ENCODE measurements at regions not wholly inside any gene's neighbourhood (a gene's known extent, or its start where the extent isn't known, plus 50 kb on each side); places are given as distances from the start of the nearest gene placed in this dataset.

DNA sequence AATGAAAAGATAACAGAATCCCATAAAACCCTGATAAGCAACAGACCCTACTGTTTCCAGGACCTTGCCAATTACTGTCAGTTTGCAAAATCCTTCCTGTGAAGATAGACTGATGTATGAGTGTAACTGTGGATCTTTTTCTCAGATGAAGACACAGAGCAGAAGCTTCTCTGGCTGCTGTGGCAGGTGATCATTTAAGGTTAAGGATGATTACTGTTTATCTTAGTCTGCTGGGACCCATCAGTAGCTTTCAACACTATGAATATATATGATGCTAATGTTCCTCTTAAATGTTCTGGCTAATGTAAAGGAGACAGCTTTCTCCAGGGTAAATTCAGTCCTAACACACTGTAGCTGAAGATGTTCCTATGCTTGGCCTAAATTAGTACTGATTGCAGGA is 56.0 kb upstream of the CTTNBP2 start:
- DNase-seq = no peak

DNA sequence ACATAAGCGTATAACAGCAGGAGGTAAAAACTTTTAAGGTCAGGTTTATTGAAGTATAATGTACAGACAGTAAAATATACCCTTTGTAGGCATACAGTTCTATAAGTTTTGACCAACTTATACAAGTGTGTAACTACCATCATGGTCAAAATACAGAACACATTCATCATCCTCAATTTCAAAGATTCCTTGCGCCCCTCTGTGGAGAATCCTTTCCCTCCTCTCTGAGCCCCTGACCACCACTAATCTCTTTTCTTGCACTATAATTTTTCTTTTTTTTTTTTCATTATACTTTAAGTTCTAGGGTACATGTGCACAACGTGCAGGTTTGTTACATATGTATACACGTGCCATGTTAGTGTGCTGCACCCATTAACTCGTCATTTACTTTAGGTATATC is 58.1 kb upstream of the CTTNBP2 start:
- no peak for DNase-seq

DNA sequence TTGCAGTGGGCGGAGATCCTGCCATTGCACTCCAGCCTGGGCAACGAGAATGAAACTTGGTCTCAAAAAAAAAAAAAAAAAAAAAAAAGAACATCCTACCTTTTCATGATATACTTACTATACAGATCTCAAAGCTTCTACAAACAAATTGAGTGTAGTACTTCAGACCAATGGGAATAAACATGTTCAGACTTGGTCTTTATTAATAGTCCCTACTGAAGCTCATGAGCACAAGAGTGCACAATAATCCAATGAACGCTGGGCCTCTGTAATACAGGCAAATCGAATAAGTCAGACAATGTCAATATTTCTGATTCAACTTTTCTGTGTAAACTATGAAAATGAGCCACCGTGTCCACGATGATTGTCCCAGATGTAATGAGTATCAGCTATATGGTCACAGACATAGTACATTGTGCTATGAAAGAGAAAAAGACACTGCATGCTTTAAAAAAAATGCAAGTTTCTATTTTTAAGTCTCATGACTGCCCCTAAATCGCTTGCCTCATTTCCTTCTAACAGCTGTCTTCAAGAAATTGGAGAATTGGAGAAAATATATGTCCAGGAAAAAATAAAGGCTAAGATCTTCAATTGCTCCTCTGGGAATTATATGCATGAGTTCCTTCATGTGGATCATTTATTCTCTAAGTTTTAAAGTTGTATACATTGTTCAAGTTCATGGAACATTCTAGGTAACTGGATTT is 64.0 kb upstream of the CTTNBP2 start:
- no peak for DNase-seq

DNA sequence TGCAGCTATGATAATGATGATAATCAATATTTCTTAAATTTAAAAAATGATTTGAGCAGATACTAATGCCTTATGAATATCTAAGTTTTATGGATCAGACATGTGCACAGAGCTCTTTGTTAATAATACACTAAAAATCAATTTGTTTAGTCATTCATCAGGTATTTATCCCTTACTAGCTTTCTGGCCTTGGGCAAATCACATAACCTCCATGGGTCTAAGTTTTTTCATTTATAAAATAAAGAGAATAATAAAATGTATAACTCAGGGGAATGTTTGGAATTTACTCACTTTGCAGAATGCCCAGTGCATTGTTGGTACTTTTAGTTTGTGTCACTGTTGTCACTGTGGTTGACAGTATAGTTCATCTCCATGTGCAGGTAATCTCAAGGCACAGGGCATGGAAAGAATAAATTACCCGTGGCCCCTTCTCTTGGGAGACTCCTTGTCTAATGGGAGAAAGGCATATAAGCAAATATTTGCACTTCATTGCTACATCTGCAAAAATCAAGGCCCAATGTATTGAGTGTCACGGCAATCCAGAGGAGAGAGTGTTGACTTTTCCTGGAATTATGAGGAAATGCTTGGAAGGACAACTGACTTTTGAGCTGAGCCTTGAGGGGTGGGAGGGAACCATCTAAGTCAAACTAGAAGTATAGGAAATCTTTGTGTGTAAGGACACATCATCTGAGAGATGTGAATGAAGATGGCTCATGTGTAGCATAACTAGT is 64.7 kb upstream of the CTTNBP2 start:
- DNase-seq = no peak

DNA sequence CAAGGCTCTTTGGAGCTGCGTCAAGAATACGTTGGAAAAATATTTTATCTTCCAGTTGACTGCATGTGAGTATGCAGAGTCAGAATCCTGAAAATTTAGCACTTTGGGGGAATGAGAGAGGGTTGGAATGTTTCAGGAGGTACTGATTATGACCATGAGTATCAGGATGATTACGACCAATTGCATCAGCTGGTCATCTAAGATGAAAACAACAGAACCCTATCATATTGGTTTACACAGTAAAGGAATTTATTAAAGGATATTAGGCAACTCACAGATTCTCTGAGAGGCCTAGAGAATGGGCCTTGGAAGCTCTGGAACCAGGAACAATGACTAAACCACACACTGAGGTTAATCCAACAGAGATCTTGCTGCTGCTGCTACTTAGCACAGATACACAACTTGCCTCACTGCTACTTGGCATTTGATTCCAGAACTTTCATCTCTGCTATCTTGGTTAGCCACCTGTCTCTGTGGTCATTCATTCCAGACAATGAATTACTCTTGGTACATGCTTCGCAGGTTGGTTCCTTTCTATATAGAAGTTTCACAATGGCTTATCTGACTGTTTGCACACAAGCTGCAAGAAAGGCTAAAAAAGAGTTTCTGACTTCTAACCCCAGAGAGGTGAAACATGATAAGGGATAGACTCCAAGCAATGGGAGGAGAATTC is 68.0 kb upstream of the CTTNBP2 start:
- DNase-seq = peak; percentile 29

DNA sequence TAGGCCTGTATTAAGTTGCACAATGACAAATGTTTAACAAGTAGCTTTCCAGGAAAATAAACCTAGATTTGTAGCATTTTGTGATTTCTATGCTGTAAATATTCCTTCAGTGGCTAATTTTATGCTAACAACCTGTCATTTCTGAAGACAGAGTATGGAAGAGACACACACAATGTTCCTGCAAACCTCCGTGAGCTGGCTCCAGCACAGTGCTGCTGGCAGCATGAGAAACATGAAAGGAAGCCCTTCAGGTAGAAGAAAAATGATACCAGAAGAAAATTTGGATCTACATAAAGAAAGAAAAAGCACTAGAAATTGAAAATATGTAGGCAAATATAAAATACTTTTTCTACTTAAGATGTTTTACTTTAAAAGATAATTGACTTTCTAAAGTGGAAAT is 69.5 kb upstream of the CTTNBP2 start:
- DNase-seq = no peak

DNA sequence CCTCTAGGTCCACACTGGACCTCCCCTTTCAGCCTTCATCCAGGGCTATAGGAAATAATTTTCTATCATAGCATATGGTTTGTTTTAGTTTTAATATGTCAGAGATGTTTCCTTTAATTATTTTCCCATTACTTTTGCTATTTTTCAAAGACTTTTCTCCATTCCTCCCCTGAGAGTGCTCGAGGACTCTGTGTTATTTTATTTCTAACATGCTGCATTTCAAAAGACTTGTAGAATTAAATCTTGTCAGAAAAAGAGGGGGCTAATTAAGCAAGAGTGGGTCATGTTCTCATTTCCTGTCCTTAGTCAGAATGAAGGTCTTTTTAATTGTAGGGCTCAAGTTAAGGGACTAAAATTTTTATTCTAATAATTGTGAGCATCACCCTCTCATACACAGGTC is 71.6 kb upstream of the CTTNBP2 start:
- DNase-seq = no peak

DNA sequence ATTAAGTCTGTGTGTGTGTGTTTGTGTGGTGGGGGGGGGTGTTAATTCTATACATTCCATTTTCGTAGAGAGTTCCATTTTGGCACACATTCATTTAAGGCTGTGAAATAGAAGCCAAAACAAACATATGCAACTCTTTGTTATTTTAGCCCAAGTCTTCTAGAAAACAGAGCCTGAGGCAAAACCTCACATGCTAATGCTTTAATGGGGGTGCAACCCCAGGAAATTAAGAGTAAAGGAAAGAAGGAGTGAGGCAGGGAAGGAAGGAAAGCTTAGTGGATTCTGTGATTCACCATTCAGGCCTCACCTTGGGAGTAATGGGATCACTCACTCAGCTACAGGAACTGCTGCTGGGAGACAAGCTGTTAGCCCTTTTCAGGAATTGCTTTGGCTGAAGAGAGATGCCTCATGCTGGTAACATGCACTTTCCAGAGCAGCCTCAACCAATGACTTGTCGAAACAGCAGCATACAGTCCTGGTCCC is 73.0 kb upstream of the CTTNBP2 start:
- peak; percentile 7 for DNase-seq

DNA sequence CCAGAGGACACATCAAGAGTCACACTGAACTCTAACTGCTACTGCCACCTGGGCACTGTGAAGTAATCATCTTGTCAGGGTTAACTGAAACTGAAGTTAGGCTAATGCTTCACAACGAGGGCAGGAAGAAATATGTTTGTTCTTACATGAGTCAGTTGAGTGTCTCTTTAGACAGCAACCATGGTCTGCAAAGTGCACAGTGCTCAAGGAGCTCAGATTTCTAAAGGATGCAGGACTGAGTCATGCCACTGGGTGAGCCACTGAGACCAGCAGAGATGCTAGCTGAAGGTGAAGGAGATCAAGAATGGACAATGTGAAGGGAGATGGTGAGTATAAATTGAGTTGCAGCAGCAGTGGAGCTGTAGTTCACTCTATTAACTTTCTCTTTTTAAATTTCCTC is 76.0 kb upstream of the CTTNBP2 start:
- no peak for DNase-seq

DNA sequence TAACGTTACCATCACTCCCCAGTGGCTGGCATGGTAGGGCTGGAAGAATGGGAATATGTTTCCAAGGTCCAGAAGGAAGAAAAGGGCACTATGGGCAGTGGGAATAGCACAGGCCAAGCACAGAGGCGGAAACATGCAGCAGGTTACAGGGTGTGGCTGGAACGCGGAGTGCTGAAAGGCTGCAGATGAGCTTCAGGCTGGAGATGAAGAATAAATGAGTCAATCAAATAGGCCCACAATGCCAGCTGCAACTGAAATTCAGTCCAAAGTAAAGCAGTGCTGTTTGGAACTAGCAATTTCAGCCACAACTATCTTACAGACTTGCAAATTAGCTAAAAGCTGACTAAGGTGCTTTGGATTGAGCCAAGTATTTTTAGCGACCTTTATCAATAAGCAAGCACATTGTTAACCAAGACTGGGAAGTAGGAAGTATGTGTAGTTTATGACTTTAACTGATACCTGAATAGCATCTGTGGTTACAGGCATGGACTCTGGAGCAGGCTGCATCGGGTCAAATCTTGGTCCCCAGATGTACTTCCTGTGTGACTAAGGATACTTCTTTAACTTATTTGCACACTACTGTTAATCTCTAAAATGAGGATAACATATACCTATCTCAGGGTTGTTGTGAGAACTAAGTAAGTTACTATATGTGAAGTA is 77.5 kb upstream of the CTTNBP2 start:
- DNase-seq = no peak

DNA sequence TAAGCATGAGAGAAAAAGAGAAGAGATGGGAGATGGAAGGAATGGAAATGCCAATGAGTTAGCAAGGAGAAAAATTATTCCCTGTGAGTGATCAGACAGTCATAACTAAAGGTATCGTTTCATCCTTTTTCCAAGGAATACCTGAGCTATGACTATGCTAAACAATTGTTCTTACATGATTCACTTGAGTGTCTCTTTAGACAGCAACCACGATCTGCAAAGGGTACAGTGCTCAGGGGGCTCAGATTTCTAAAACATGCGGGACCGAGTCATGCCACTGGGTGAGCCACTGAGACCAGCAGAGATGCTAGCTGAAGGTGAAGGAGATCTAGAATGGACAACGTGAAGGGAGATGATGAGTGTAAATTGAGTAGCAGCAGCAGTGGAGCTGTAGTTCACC is 78.0 kb upstream of the CTTNBP2 start:
- no peak for DNase-seq

DNA sequence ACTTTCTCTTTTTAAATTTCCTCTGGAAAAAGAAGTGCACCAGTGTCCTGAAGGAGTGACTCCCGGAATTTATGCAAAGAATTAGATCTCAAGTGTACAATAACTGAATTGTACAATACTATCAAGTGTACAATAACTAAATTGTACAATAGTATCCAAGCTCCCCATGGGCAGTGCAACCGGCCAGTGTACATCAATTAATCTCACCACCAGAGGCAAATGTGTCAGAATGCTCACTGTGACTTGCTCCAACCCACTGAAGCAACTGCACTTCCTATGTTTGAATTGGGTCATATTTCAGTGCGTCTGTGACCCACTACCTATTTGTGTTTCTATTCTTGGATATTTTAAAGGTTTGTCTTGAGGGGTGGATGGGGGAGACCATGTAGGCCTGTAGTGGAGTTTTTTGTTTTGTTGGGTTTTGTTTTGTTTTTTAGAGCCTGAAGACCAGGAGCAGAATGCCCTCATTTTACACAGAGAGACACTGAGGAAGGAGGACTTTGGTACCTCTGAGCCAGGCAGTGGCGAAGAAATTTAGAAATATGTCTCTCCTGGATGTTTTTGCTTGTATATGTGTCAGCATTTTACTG is 78.5 kb upstream of the CTTNBP2 start:
- DNase-seq = no peak

DNA sequence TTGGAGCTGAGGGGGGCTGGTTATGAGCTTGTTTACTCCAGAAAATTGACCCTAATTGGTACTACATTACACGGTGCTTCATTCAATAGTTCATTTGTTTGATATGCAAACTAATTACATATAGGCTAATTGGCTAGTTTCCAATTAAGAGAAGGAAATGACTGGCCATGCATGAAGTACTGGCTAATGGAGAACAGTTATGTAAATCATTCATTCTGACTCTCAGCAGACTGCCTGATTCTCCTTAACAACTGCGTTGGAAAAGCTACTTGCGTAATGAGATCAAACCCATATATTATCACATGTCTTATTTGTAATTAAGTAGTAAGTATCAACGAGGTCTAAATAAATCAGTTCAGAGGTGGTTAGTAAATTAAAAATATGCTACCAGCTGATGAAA is 81.8 kb upstream of the CTTNBP2 start:
- DNase-seq = no peak

DNA sequence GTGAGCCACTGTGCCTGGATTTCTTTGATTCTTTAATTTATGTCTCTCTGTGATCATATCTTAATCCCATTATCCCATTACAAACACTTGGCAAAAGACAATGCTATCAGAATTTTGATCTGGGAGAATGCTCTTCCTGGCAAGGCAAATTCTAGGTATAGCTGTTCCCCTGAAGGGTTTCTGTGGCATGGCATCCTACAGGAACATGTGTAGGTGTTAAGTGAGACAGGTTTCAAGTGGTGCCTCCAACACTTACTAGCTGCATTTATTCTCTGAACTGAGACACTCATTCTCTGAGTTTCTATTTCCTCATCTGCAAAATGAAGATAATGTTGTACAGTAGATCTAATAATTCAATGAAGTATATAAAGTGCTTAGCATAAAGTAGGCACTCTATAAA is 87.1 kb upstream of the CTTNBP2 start:
- DNase-seq = no peak

DNA sequence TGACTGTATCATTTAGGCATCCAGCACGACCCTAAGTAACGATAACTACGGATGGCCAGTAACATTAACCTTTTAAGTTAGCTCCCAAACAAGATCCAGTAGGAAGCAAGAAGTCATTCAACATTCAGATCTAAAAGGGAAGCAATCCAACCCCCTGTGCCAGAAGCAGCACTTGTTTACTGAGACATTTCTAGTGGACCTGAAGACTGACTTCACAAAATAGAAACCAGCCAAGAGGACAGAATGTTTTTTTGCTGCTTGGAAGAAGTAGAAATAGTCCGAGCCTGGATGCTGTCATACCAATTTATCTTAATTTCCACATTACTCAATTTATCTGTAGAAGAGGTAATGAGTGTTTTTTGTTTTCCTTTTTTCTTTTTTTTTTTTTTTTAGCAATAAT is 88.0 kb upstream of the CTTNBP2 start:
- DNase-seq = no peak

DNA sequence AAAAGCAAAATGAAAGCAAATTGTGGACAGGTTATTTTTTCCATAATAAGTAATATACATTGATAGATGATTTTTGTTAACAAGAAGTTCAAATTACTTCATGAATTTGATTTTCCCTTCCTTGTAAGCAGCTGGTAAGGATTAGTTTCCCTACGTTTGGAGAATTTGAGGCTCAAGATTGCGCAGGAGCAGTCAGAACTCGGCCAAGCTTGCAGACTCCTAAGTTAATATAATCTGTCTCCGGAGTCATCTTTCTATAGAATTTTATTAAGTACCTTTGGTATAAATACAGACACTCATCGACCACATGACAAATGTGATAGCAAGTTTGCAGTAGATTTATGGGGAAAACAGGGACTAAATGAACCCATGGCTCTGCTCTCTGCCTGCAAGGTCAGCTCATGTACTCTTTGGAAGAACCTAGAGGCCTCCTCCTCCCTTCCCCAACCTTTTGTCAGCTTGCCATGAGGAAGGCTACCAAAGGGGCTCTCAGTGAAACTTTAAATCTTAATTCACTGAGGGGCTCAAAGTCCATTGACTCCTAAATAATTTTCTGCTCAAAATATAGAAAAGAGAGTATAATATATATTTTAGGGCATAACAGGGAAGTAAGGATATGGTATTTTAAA is 89.2 kb upstream of the CTTNBP2 start:
- DNase-seq = no peak

DNA sequence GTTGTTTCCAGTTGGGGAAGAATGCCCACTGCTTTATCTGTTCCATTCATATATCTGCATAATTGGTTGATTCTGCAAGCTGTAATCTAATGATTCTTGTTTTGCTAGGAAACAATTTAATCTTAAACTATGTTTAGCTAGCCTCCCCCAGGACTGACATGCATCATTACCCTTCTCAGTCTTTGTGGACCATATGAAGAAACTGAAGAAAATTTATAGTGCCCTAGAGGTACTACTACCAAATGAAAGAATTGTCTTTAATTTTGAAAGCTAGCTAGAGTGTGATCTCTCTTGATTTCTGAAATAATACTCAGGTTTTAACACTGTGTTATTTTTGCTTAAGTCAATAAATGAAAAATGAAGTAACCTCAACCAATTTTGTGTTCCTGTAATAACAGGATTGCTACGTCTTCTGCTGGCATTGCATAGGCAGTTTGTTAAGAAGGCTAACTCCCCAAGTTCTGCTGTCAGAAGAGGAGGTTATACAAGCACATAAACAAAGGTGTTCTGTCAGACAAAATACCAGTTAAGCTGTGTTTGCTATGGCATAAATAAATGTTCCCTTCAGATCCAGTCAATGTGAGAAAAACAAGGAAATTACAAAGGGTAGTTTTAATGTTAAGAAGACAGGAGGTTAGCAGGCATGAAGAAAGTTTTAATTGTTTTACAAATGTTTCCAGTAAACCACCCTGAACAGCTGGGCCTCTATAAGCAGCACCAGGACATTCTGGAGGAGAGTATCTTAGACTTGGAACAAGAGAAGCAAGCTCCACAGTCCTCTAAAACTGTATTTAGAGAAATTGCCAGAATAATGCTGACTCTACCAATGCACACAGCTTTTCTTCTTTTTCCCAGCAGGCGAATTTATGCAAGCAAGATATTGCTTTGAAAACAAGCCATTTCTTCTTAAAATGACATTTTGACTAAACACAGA is 90.3 kb upstream of the CTTNBP2 start:
- DNase-seq = no peak

DNA sequence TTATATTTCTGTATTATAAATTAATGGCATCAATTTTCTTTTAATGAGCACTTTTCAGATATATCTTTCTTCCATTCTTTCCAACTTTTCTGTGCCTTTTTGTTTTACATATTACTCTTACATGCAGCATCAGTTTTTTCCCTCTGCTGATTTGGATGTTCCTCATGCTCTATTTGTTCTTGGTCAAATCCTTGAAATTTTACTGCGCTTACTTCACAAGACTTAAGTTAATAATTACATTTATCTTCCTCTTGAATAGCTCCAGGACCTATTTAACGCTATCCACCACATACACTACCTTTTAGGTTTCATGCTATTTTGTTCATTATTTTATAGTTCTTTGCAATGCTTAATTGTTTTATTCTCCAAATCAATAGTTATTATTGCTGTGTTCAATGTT is 97.6 kb upstream of the CTTNBP2 start:
- no peak for DNase-seq

DNA sequence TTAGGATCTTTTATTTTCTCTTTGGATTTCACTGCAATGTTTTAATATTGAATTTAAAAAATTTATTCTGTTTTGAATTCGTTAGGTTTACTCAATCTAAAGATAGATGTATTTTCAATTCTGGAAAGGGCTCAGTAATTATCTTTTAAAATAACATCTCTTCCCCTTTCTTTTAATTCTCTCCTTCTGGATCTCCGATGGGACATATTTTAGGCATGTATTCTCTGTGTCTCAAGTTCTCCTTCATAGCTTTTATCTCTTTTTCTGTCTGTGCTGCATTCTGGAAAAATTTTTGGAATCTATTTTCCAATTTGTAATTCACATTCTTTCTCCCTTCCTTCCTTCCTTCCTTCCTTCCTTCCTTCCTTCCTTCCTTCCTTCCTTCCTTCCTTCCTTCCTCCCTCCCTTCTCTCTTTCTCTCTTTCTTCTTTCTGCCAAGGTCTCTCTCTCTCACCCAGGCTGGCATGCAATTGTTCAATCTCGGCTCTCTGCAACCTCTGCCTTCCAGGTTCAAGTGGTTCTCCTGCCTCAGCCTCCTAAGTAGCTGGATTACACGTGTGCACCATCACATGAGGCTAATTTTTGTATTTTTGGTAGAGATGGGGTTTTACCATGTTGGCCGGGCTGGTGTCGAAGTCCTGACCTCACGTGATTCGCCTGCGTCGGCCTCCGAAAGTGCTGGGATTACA is 98.5 kb upstream of the CTTNBP2 start:
- no peak for DNase-seq

DNA sequence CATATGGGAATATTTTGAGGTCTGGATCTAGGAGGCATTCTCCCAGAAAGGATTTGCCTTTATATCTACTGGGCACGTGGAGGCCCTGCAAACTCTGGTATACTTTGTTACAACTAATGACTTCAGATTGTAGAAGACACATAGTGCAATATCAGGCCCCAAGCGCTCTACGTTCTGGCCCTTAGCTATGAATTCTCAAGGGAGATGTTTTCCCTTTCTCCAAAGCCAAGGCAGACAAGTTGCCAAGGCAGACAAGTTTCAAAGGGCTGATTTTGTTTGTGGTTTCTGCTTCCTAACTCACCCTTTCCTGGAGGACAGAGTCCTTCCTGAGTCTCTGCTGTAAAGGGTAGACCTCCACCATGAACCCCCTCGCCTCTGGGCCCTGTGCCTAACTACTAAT is 99.4 kb upstream of the CTTNBP2 start:
- no peak for DNase-seq

DNA sequence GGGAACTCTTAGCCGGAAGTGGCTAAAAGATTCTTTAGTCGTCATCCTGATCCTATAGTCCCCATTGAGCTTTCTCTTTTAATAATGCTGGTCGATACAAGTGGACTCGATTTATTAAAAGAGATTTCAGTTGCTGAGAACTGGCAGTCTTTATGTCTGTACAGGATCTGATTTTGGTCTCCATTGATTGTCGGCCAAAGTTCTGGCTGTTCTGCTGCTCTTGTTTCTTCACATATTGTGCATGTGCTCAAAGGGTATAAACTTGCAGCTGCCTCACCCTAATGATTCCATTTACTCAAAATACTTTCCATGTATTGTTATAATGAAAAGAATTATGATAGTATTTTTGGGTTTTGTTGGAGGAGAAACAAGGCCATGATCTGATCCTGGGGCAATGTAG is 100.7 kb upstream of the CTTNBP2 start:
- no peak for DNase-seq
